Endothelial cell of umbilical vein (primary cell): ENCODE measurements at regions not wholly inside any gene's neighbourhood (a gene's known extent, or its start where the extent isn't known, plus 50 kb on each side); places are given as distances from the start of the nearest gene placed in this dataset.

ENCODE experiments used
- BruUV-seq: library from RNA; stranded (reverse); fragments of 400-500 nt; replicated peaks from 2 replicates; lab custom pipeline; 2021; lab: Mats Ljungman, UMichigan
- CTCF ChIA-PET: fragments of 300-600, 350-600 bp; sonication (Branson Sonifier 250); formaldehyde crosslinking; loops from one replicate; lab custom pipeline; 2021; ENCODE audit warnings: antibody characterized with exemption, inconsistent platforms; lab: Charles Lee
- POLR2A ChIA-PET: fragments of 300-600, 350-600 bp; sonication (Branson Sonifier 250); formaldehyde crosslinking; loops from one replicate; lab custom pipeline; 2021; ENCODE audit warnings: antibody characterized with exemption, inconsistent platforms; lab: Charles Lee
- DNase-seq: peaks from one replicate; pipeline ENCODE4 v3.0.0-alpha.2; 2011; ENCODE audit warnings: low read depth, low spot score
- FAIRE-seq: peaks from 2 replicates; lab custom pipeline; 2011; peaks lifted over from hg19 to GRCh38; lab: Jason Lieb, UNC
- H2AFZ ChIP-seq: 2 replicates; pipeline ENCODE4 v1.6.0; 2012; ENCODE audit warnings: low read depth, low read length, control low read depth, inconsistent platforms
- H3K27ac ChIP-seq: 2 replicates; pipeline ENCODE4 v1.5.1; 2011; ENCODE audit warnings: low read depth, mild to moderate bottlenecking, control low read depth, low read length, moderate library complexity; ENCODE audit not compliant: insufficient read depth
- H3K27me3 ChIP-seq, 2 experiments: 2 replicates each; pipeline versions ENCODE4 v1.6.0 to v1.6.1; 2011; ENCODE audit warnings: low read length in 2 of 2, mixed read lengths in 1 of 2; ENCODE audit not compliant: control insufficient read depth in 2 of 2, insufficient read depth in 2 of 2
- H3K36me3 ChIP-seq, 2 experiments: 2 replicates in 1 of 2; 3 replicates in 1 of 2; pipeline ENCODE4 v1.5.1; 2011; ENCODE audit warnings: low read length in 2 of 2, mild to moderate bottlenecking in 1 of 2, moderate library complexity in 1 of 2; ENCODE audit not compliant: control insufficient read depth in 2 of 2, insufficient read depth in 2 of 2; ENCODE audit errors: extremely low read depth in 1 of 2
- H3K4me1 ChIP-seq: 3 replicates; pipeline ENCODE4 v1.5.1; 2011; ENCODE audit warnings: mild to moderate bottlenecking, low read length; ENCODE audit not compliant: control insufficient read depth, insufficient read depth; ENCODE audit errors: extremely low read depth
- H3K4me2 ChIP-seq: 2 replicates; pipeline ENCODE4 v1.6.1; 2011; ENCODE audit warnings: low read length, control low read depth, mixed read lengths; ENCODE audit not compliant: insufficient read depth
- H3K4me3 ChIP-seq, 3 experiments: fragments of 200-600 bp in 1 of 3; sonication (generic), shearing (Covaris generic) in 1 of 3; replicated peaks in 1 of 3; 2 replicates each; pipeline ENCODE4 v1.5.1; 2011 to 2016; ENCODE audit warnings: control low read depth in 3 of 3, low read length in 3 of 3, mild to moderate bottlenecking in 2 of 3, inconsistent platforms in 1 of 3, low read depth in 1 of 3, moderate library complexity in 1 of 3; ENCODE audit not compliant: insufficient read depth in 1 of 3
- H3K79me2 ChIP-seq: 2 replicates; pipeline ENCODE4 v1.6.0; 2012; ENCODE audit warnings: low read length, inconsistent platforms; ENCODE audit not compliant: control insufficient read depth, insufficient read depth
- H3K9ac ChIP-seq: replicated peaks from 2 replicates; pipeline ENCODE3; 2011; ENCODE audit warnings: low read length, control low read depth; ENCODE audit not compliant: insufficient read depth; ENCODE audit errors: extremely low read depth
- H3K9me1 ChIP-seq: replicated peaks from 3 replicates; pipeline ENCODE4 v1.6.0; 2011; ENCODE audit warnings: mild to moderate bottlenecking, low read length; ENCODE audit not compliant: control insufficient read depth, insufficient read depth; ENCODE audit errors: extremely low read depth
- H3K9me3 ChIP-seq: replicated peaks from 2 replicates; pipeline ENCODE4 v1.5.1; 2012; ENCODE audit warnings: low read length, inconsistent platforms; ENCODE audit not compliant: control insufficient read depth, insufficient read depth
- H4K20me1 ChIP-seq: replicated peaks from 2 replicates; pipeline ENCODE3; 2011; ENCODE audit warnings: mild to moderate bottlenecking, low read length; ENCODE audit not compliant: control insufficient read depth, insufficient read depth; ENCODE audit errors: extremely low read depth
- CTCF ChIP-seq, 2 donors: IDR thresholded peaks; 1 replicate in 1 of 2; 2 replicates in 1 of 2; pipeline ENCODE4 v1.5.1; 2011; ENCODE audit warnings: low read length in 2 of 2, mild to moderate bottlenecking in 2 of 2, moderate library complexity in 2 of 2, control low read depth in 1 of 2, inconsistent platforms in 1 of 2, low read depth in 1 of 2; ENCODE audit not compliant: insufficient read depth in 1 of 2; ENCODE audit errors: extremely low read depth in 1 of 2
- EZH2 ChIP-seq: IDR thresholded peaks from 2 replicates; pipeline ENCODE4 v1.6.1; 2012; ENCODE audit warnings: borderline replicate concordance, low read depth, mild to moderate bottlenecking, moderate library complexity, low read length, inconsistent platforms; ENCODE audit not compliant: severe bottlenecking
- FOS ChIP-seq: IDR thresholded peaks from 2 replicates; pipeline ENCODE4 v1.6.1; 2011; ENCODE audit warnings: mild to moderate bottlenecking, low read length, moderate library complexity, borderline replicate concordance; ENCODE audit not compliant: insufficient read depth
- GATA2 ChIP-seq: IDR thresholded peaks from 2 replicates; pipeline ENCODE4 v1.7.0; 2011; ENCODE audit warnings: low read depth, mild to moderate bottlenecking, moderate library complexity, mixed read lengths, low read length; ENCODE audit not compliant: insufficient read length, insufficient read depth
- JUN ChIP-seq: IDR thresholded peaks from 2 replicates; pipeline ENCODE4 v1.6.1; 2011; ENCODE audit warnings: borderline replicate concordance, low read depth; ENCODE audit not compliant: insufficient read length, insufficient read depth
- MYC ChIP-seq: IDR thresholded peaks from one replicate; pipeline ENCODE4 v1.6.1; 2011; ENCODE audit warnings: mild to moderate bottlenecking, low read depth, low read length
- POLR2AphosphoS5 ChIP-seq: IDR thresholded peaks from 2 replicates; pipeline ENCODE4 v1.6.1; 2012; ENCODE audit warnings: low read depth, mild to moderate bottlenecking, control low read depth, low read length, moderate library complexity; ENCODE audit not compliant: insufficient read depth
- dilution Hi-C: fragments of 300-500 bp; cut with MboI; formaldehyde crosslinking; loops from one replicate; pipeline ENCODE4 v1.15.0; 2019; ENCODE audit warnings: low sequenced_read_pairs; ENCODE audit not compliant: extremely low pct_ligation_motif_present
- intact Hi-C: fragments of 100-400 bp; cut with micrococcal nuclease; formaldehyde crosslinking; loops from one replicate; pipeline ENCODE4 v1.10.0; 2022

- no peaks in the 10 kb centered on the region for H3K79me2 ChIP-seq
- H3K4me3 ChIP-seq, result no peak overlapping the region
- H3K9me1 ChIP-seq, result no peaks in the 10 kb centered on the region
- BruUV-seq, result no TSS peak
- CTCF ChIA-PET, result no interaction called here
- TF ChIP-seq MYC, result no peak
- no peak for TF ChIP-seq POLR2AphosphoS5
- TF ChIP-seq JUN, result no peak
- no peak for TF ChIP-seq EZH2
- no peak for TF ChIP-seq CTCF (IDR thresholded peaks at IDR 0.05; ENCODE audit: extremely low read depth in 1 of 2, insufficient read depth in 1 of 2, low read depth in 1 of 2, low read length in 2 of 2)
- no peak for TF ChIP-seq GATA2
- TF ChIP-seq FOS, result no peak
- intact Hi-C loops, result no loop called here
- H3K36me3 ChIP-seq, result no peaks in the 10 kb centered on the region
- dilution Hi-C loops, result no loop called here
- DNase-seq, result no peak
- H4K20me1 ChIP-seq, result no peaks in the 10 kb centered on the region
- no peaks in the 10 kb centered on the region for H3K4me1 ChIP-seq
- no peak overlapping the region for H3K27ac ChIP-seq
- POLR2A ChIA-PET, result no interaction called here
- no peaks in the 10 kb centered on the region for H3K27me3 ChIP-seq
- H3K9me3 ChIP-seq, result no peaks in the 10 kb centered on the region
- H3K4me2 ChIP-seq, result no peak overlapping the region
- H3K9ac ChIP-seq, result no peak overlapping the region
- no peak for FAIRE-seq
- H2AFZ ChIP-seq, result no peak overlapping the region
These were observed 343.0 kb upstream of the TGFBR2 start for GRCh38 chr3:30263238-30263924.
